K562 (cell line): ENCODE measurements at regions not wholly inside any gene's neighbourhood (a gene's known extent, or its start where the extent isn't known, plus 50 kb on each side); places are given as distances from the start of the nearest gene placed in this dataset.

Experiments
- ATAC-seq: fragments of 200-7000 bp; cut with Tn5 transposase; 3 replicates; pipeline ENCODE4 v1.9.1; 2020; ENCODE audit warnings: moderate library complexity
- BruUV-seq: library from RNA; stranded (reverse); fragments of 400-500 nt; replicated peaks from 2 replicates; lab custom pipeline; 2021; lab: Mats Ljungman, UMichigan
- CTCF ChIA-PET: fragments of 300-600 bp; formaldehyde crosslinking; extraction: SDS; loops from one replicate; lab custom pipeline; 2021; ENCODE audit warnings: low intra/inter-chr PET ratio; lab: Yijun Ruan, JAX
- POLR2A ChIA-PET: fragments of 300-600, 350-650 bp; sonication (Branson Sonifier 250); formaldehyde crosslinking; extraction: SDS; loops from one replicate; lab custom pipeline; 2021; ENCODE audit warnings: antibody characterized with exemption, inconsistent platforms; lab: Yijun Ruan, JAX
- DNase-seq, 4 experiments: peaks; one replicate each; pipeline versions ENCODE4 v3.0.0 to v3.0.0-alpha.2; 2011 to 2018; ENCODE audit warnings: low spot score in 3 of 4, mixed read lengths in 3 of 4; ENCODE audit errors: extremely low read depth in 1 of 4
- FAIRE-seq: peaks from 2 replicates; lab custom pipeline; 2011; peaks lifted over from hg19 to GRCh38; lab: Jason Lieb, UNC
- H2AFZ ChIP-seq: 2 replicates; pipeline ENCODE4 v1.6.0; 2011; ENCODE audit warnings: low read depth, low read length, control low read depth, inconsistent platforms
- H3K27ac ChIP-seq: fragments of 200-600 bp; 3 replicates; pipeline ENCODE4 v1.8.0; 2011; ENCODE audit warnings: low read depth, mild to moderate bottlenecking, control low read depth, inconsistent platforms, low read length, moderate library complexity, mixed read lengths; ENCODE audit errors: extremely low read depth
- H3K27me3 ChIP-seq, 2 experiments: fragments of 300-600 bp in 1 of 2; 2 replicates in 1 of 2; 3 replicates in 1 of 2; pipeline versions ENCODE4 v1.6.0 to v1.8.0; 2011; ENCODE audit warnings: inconsistent platforms in 2 of 2, low read length in 2 of 2, mild to moderate bottlenecking in 1 of 2, mixed read lengths in 1 of 2, moderate library complexity in 1 of 2; ENCODE audit not compliant: control insufficient read depth in 2 of 2, insufficient read depth in 2 of 2
- H3K36me3 ChIP-seq: fragments of 300-600 bp; 3 replicates; pipeline ENCODE4 v1.8.0; 2011; ENCODE audit warnings: mild to moderate bottlenecking, low read length, inconsistent platforms; ENCODE audit not compliant: control insufficient read depth, insufficient read depth
- H3K4me1 ChIP-seq, 2 experiments: fragments of 200-600 bp in 1 of 2; replicated peaks in 1 of 2; 2 replicates in 1 of 2; 3 replicates in 1 of 2; pipeline versions ENCODE4 v1.5.1 to v1.8.0; 2011; ENCODE audit warnings: inconsistent platforms in 2 of 2, low read length in 2 of 2, mild to moderate bottlenecking in 1 of 2, mixed read lengths in 1 of 2, moderate library complexity in 1 of 2; ENCODE audit not compliant: control insufficient read depth in 2 of 2, insufficient read depth in 2 of 2
- H3K4me2 ChIP-seq: 2 replicates; pipeline ENCODE4 v1.6.1; 2011; ENCODE audit warnings: low read length, control low read depth, inconsistent platforms, mixed read lengths; ENCODE audit not compliant: insufficient read depth
- H3K4me3 ChIP-seq: fragments of 200-600 bp; sonication (generic), shearing (Covaris generic); 2 replicates; pipeline ENCODE4 v1.5.1; 2016; ENCODE audit warnings: control low read depth, inconsistent platforms
- H3K79me2 ChIP-seq: fragments of 200-600 bp; 3 replicates; pipeline ENCODE4 v1.8.0; 2011; ENCODE audit warnings: low read length, inconsistent platforms; ENCODE audit not compliant: control insufficient read depth, insufficient read depth
- H3K9ac ChIP-seq, 2 experiments: 2 replicates each; pipeline versions ENCODE4 v1.6.0 to v1.6.1; 2011; ENCODE audit warnings: low read depth in 2 of 2, low read length in 2 of 2, control low read depth in 1 of 2, inconsistent platforms in 1 of 2, mild to moderate bottlenecking in 1 of 2, mixed read lengths in 1 of 2; ENCODE audit not compliant: insufficient read depth in 1 of 2
- H3K9me1 ChIP-seq: one replicate; pipeline ENCODE4 v1.6.0; 2011; ENCODE audit warnings: inconsistent platforms, mild to moderate bottlenecking, low read length, moderate library complexity; ENCODE audit not compliant: control insufficient read depth, insufficient read depth
- H3K9me3 ChIP-seq: replicated peaks from 2 replicates; pipeline ENCODE4 v1.5.1; 2011; ENCODE audit warnings: low read depth, low read length, inconsistent platforms; ENCODE audit not compliant: control insufficient read depth, insufficient read depth
- H4K20me1 ChIP-seq: replicated peaks from 2 replicates; pipeline ENCODE4 v1.6.1; 2011; ENCODE audit warnings: low read length, inconsistent platforms, mixed read lengths; ENCODE audit not compliant: control insufficient read depth, insufficient read depth
- FOXK2 ChIP-seq, 2 experiments: fragments of 450-650 bp; IDR thresholded peaks in 1 of 2; conservative IDR thresholded peaks in 1 of 2; 2 replicates each; pipeline ENCODE4 v1.6.1; 2016; ENCODE audit warnings: low read depth in 2 of 2, mild to moderate bottlenecking in 1 of 2
- HDGF ChIP-seq: fragments of 450-650 bp; IDR thresholded peaks from 2 replicates; pipeline ENCODE4 v1.6.1; 2016
- STAT6 ChIP-seq: sonication (generic); formaldehyde crosslinking; IDR thresholded peaks from 2 replicates; pipeline ENCODE4 v1.8.1; 2023; ENCODE audit warnings: mild to moderate bottlenecking, missing genetic modification reagents
- XRCC4 ChIP-seq: IDR thresholded peaks from one replicate; pipeline ENCODE4 v1.6.1; 2011; ENCODE audit not compliant: insufficient read depth, insufficient read length; ENCODE audit errors: extremely low read depth
- XRCC5 ChIP-seq: fragments of 200-400 bp; formaldehyde crosslinking; IDR thresholded peaks from 2 replicates; pipeline ENCODE4 v1.6.1; 2017; ENCODE audit warnings: low read depth, mild to moderate bottlenecking, low read length
- ZBTB9 ChIP-seq: fragments of 450-650 bp; formaldehyde crosslinking; IDR thresholded peaks from 2 replicates; pipeline ENCODE4 v1.4.0; 2020; ENCODE audit warnings: mild to moderate bottlenecking, moderate library complexity
- WGBS: fragments of 100-300 bp; shearing (Covaris generic); methylation state at CpG from one replicate; pipeline ENCODE4 v1.1.6; 2016; ENCODE audit warnings: low coverage, mixed read lengths; ENCODE audit not compliant: insufficient coverage; ENCODE audit errors: missing lambda C conversion rate; 5-methylcytosine and 5-hydroxymethylcytosine counted together
- in situ Hi-C: fragments of 300-500 bp; cut with MboI; formaldehyde crosslinking; loops from 4 replicates; pipeline ENCODE4 v1.15.0; 2018; ENCODE audit warnings: inconsistent platforms, mixed read lengths
- intact Hi-C: fragments of 100-400 bp; cut with micrococcal nuclease; formaldehyde crosslinking; loops from 2 replicates; pipeline ENCODE4 v1.14.2; 2022

- no peaks in the 10 kb centered on the region for H3K27me3 ChIP-seq
- no peaks in the 10 kb centered on the region for H3K79me2 ChIP-seq
- no peak overlapping the region for H3K9ac ChIP-seq
- in situ Hi-C loops (no loop called here), intact Hi-C loops (no loop called here)
- no peaks in the 10 kb centered on the region for H3K9me1 ChIP-seq
- H3K4me2 ChIP-seq: no peak overlapping the region
- no TSS peak for BruUV-seq
- CTCF ChIA-PET: no interaction called here
- H3K4me3 ChIP-seq: no peak overlapping the region
- no peaks in the 10 kb centered on the region for H3K36me3 ChIP-seq
- DNase-seq (no peak), ATAC-seq (no peak), FAIRE-seq (no peak)
- TF ChIP-seq FOXK2 (conservative IDR thresholded peaks at IDR 0.05 in 1 of 2, IDR thresholded peaks at IDR 0.05 in 1 of 2; ENCODE audit: low read depth in 2 of 2) (no peak), XRCC5 (no peak), XRCC4 (no peak), HDGF (no peak), STAT6 (CRISPR knock-in tag) (no peak), ZBTB9 (CRISPR knock-in tag) (no peak)
- H2AFZ ChIP-seq: no peak overlapping the region
- H3K27ac ChIP-seq: no peak overlapping the region
- H3K9me3 ChIP-seq: no peaks in the 10 kb centered on the region
- no peaks in the 10 kb centered on the region for H3K4me1 ChIP-seq
- WGBS: 0% methylated on average over 1 of the region's 1 CpG
- POLR2A ChIA-PET: no interaction called here
- no peaks in the 10 kb centered on the region for H4K20me1 ChIP-seq
Measured at GRCh38 chr15:38896647-38897046, 332.0 kb upstream of the RASGRP1 start.
